Caco-2 (cell line): ENCODE measurements at regions not wholly inside any gene's neighbourhood (a gene's known extent, or its start where the extent isn't known, plus 50 kb on each side); places are given as distances from the start of the nearest gene placed in this dataset.

Source experiments
- BruUV-seq: library from RNA; stranded (reverse); fragments of 400-500 nt; replicated peaks from 2 replicates; lab custom pipeline; 2021; lab: Mats Ljungman, UMichigan
- CTCF ChIA-PET: fragments of 300-600 bp; sonication (Branson Sonifier 250); formaldehyde crosslinking; loops from one replicate; lab custom pipeline; 2022; ENCODE audit warnings: antibody characterized with exemption; lab: Charles Lee
- POLR2A ChIA-PET: fragments of 300-600 bp; sonication (Branson Sonifier 250); formaldehyde crosslinking; loops from one replicate; lab custom pipeline; 2022; ENCODE audit warnings: antibody characterized with exemption; lab: Charles Lee
- DNase-seq, 2 experiments: peaks; one replicate each; pipeline versions ENCODE4 v3.0.0 to v3.0.0-alpha.2; 2020 to 2022
- H3K27me3 ChIP-seq: replicated peaks from 2 replicates; pipeline ENCODE4 v1.6.0; 2011; ENCODE audit warnings: low read length; ENCODE audit not compliant: control insufficient read depth, insufficient read depth
- H3K36me3 ChIP-seq: 2 replicates; pipeline ENCODE4 v1.5.1; 2011; ENCODE audit warnings: low read length; ENCODE audit not compliant: control insufficient read depth, insufficient read depth
- H3K4me1 ChIP-seq: fragments of 250-450 bp; sonication (Bioruptor Pico); 2 replicates; pipeline ENCODE4 v1.5.1; 2020; ENCODE audit warnings: mild to moderate bottlenecking
- H3K4me3 ChIP-seq: 2 replicates; pipeline ENCODE4 v1.5.1; 2011; ENCODE audit warnings: low read depth, mild to moderate bottlenecking, control low read depth, low read length
- H3K9me3 ChIP-seq: fragments of 250-450 bp; sonication (Bioruptor Pico); 2 replicates; pipeline ENCODE4 v1.5.1; 2020; ENCODE audit warnings: mild to moderate bottlenecking, moderate library complexity
- H3K27ac Mint-ChIP-seq: one replicate; pipeline ENCODE4 v1.8.0; 2022; ENCODE audit warnings: mixed read lengths; ENCODE audit not compliant: unreplicated experiment
- H3K27me3 Mint-ChIP-seq: one replicate; pipeline ENCODE4 v1.8.0; 2022; ENCODE audit warnings: mixed read lengths; ENCODE audit not compliant: insufficient read depth, unreplicated experiment
- H3K36me3 Mint-ChIP-seq: one replicate; pipeline ENCODE4 v1.8.0; 2022; ENCODE audit warnings: mild to moderate bottlenecking, mixed read lengths; ENCODE audit not compliant: insufficient read depth, unreplicated experiment
- H3K4me1 Mint-ChIP-seq: one replicate; pipeline ENCODE4 v1.8.0; 2022; ENCODE audit warnings: low read depth, mixed read lengths; ENCODE audit not compliant: unreplicated experiment
- H3K4me3 Mint-ChIP-seq: one replicate; pipeline ENCODE4 v1.8.0; 2022; ENCODE audit warnings: mild to moderate bottlenecking, moderate library complexity, mixed read lengths; ENCODE audit not compliant: unreplicated experiment
- H3K9me3 Mint-ChIP-seq: one replicate; pipeline ENCODE4 v1.8.0; 2022; ENCODE audit warnings: mixed read lengths; ENCODE audit not compliant: unreplicated experiment
- intact Hi-C: fragments of 100-400 bp; cut with micrococcal nuclease; formaldehyde crosslinking; loops from one replicate; pipeline ENCODE4 v1.10.0; 2022; ENCODE audit not compliant: unreplicated experiment
- TF ChIP-seq, protein P1 (sequence below), 2 experiments: fragments of 200-600 bp in 1 of 2; IDR thresholded peaks; 1 replicate in 1 of 2; 2 replicates in 1 of 2; pipeline versions ENCODE4 v1.5.1 to v1.8.0; 2011 to 2022; ENCODE audit warnings: antibody characterized with exemption in 1 of 2, control low read depth in 1 of 2, inconsistent platforms in 1 of 2, low read depth in 1 of 2, low read length in 1 of 2, mild to moderate bottlenecking in 1 of 2, moderate library complexity in 1 of 2; ENCODE audit not compliant: insufficient read depth in 1 of 2, severe bottlenecking in 1 of 2, unreplicated experiment in 1 of 2

GRCh38 chr3:109596991-109597390 lies 259.6 kb upstream of the DPPA4 start:
- no TSS peak for BruUV-seq
- CTCF ChIA-PET = no interaction called here
- Histone ChIP-seq H3K36me3 (no peaks in the 10 kb centered on the region), H3K4me3 (no peak overlapping the region), H3K4me1 (no peaks in the 10 kb centered on the region), H3K27me3 (no peaks in the 10 kb centered on the region), H3K9me3 (peaks cover 6% of the 10 kb centered on the region)
- Mint-ChIP-seq H3K4me1 (no peaks in the 10 kb centered on the region), H3K36me3 (no peaks in the 10 kb centered on the region), H3K4me3 (no peak overlapping the region), H3K27ac (no peak overlapping the region), H3K27me3 (peaks cover 4% of the 10 kb centered on the region), H3K9me3 (no peaks in the 10 kb centered on the region)
- TF ChIP-seq, protein P1, sequence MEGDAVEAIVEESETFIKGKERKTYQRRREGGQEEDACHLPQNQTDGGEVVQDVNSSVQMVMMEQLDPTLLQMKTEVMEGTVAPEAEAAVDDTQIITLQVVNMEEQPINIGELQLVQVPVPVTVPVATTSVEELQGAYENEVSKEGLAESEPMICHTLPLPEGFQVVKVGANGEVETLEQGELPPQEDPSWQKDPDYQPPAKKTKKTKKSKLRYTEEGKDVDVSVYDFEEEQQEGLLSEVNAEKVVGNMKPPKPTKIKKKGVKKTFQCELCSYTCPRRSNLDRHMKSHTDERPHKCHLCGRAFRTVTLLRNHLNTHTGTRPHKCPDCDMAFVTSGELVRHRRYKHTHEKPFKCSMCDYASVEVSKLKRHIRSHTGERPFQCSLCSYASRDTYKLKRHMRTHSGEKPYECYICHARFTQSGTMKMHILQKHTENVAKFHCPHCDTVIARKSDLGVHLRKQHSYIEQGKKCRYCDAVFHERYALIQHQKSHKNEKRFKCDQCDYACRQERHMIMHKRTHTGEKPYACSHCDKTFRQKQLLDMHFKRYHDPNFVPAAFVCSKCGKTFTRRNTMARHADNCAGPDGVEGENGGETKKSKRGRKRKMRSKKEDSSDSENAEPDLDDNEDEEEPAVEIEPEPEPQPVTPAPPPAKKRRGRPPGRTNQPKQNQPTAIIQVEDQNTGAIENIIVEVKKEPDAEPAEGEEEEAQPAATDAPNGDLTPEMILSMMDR (IDR thresholded peaks at IDR 0.05; ENCODE audit: insufficient read depth in 1 of 2, low read depth in 1 of 2, low read length in 1 of 2, severe bottlenecking in 1 of 2, unreplicated experiment in 1 of 2) = no peak
- DNase-seq = no peak
- POLR2A ChIA-PET = no interaction called here
- intact Hi-C loops = no loop called here

GRCh38 chr3:109597444-109597843 lies 260.1 kb upstream of the DPPA4 start:
- intact Hi-C loops = no loop called here
- H3K4me3 ChIP-seq = no peak overlapping the region
- no TSS peak for BruUV-seq
- Mint-ChIP-seq H3K9me3 (no peaks in the 10 kb centered on the region), H3K36me3 (no peaks in the 10 kb centered on the region), H3K27me3 (peaks cover 4% of the 10 kb centered on the region), H3K4me3 (no peak overlapping the region), H3K27ac (no peak overlapping the region), H3K4me1 (no peaks in the 10 kb centered on the region)
- ChIA-PET POLR2A (no interaction called here), CTCF (no interaction called here)
- H3K4me1 ChIP-seq = no peaks in the 10 kb centered on the region
- H3K27me3 ChIP-seq = no peaks in the 10 kb centered on the region
- DNase-seq = no peak
- H3K36me3 ChIP-seq = no peaks in the 10 kb centered on the region
- TF ChIP-seq, protein P1 (IDR thresholded peaks at IDR 0.05; ENCODE audit: insufficient read depth in 1 of 2, low read depth in 1 of 2, low read length in 1 of 2, severe bottlenecking in 1 of 2, unreplicated experiment in 1 of 2) = no peak
- peaks cover 6% of the 10 kb centered on the region for H3K9me3 ChIP-seq

DNA sequence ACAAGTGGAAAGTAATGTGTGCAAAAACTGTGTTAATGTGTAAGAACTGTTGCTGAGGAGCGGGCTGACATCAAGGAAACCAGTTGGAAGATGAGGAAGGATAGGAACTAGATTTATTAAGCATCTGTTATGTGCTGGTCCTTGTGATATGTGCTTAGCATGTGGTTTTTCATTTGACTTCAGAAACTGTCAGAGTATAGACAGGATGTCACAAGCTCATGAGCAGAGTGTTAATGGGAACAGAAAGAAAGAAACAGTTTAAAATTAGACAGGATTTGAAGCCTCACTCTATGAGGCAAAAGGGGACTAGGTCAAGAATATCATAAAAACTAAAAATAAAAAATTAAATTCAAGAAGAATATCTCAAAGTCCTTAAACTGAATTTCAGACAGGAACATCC lies 270.6 kb upstream of the DPPA4 start:
- Mint-ChIP-seq H3K4me3 (no peak overlapping the region), H3K9me3 (peaks cover 10% of the 10 kb centered on the region), H3K27ac (no peak overlapping the region), H3K36me3 (no peaks in the 10 kb centered on the region), H3K4me1 (no peaks in the 10 kb centered on the region), H3K27me3 (peaks cover 5% of the 10 kb centered on the region)
- no TSS peak for BruUV-seq
- intact Hi-C loops = no loop called here
- Histone ChIP-seq H3K4me1 (no peaks in the 10 kb centered on the region), H3K9me3 (no peaks in the 10 kb centered on the region), H3K36me3 (no peaks in the 10 kb centered on the region), H3K27me3 (no peaks in the 10 kb centered on the region), H3K4me3 (no peak overlapping the region)
- ChIA-PET CTCF (no interaction called here), POLR2A (no interaction called here)
- TF ChIP-seq, protein P1 (IDR thresholded peaks at IDR 0.05; ENCODE audit: insufficient read depth in 1 of 2, low read depth in 1 of 2, low read length in 1 of 2, severe bottlenecking in 1 of 2, unreplicated experiment in 1 of 2) = no peak
- DNase-seq = no peak
